Tibial nerve (tissue), 4 donors: ENCODE measurements at regions not wholly inside any gene's neighbourhood (a gene's known extent, or its start where the extent isn't known, plus 50 kb on each side); places are given as distances from the start of the nearest gene placed in this dataset.

Experiments used
- DNase-seq, 2 donors: peaks; one replicate each; pipeline ENCODE4 v3.0.0-alpha.2; 2019; ENCODE audit warnings: low spot score in 2 of 2
- H3K27ac ChIP-seq, 4 donors: fragments of 200-600 bp; sonication (generic) in 3 of 4; one replicate each; pipeline ENCODE4 v1.5.1; 2017 to 2019; ENCODE audit warnings: mild to moderate bottlenecking in 1 of 4
- H3K27me3 ChIP-seq, 2 donors: fragments of 200-600 bp; sonication (generic) in 1 of 2; one replicate each; pipeline versions ENCODE4 v1.5.1 to v1.6.0; 2017 to 2019
- H3K36me3 ChIP-seq, 3 donors: fragments of 200-600 bp; sonication (generic); one replicate each; pipeline ENCODE4 v1.5.1; 2018 to 2019
- H3K4me1 ChIP-seq, 4 donors: fragments of 200-600 bp; sonication (generic) in 3 of 4; one replicate each; pipeline ENCODE4 v1.5.1; 2017 to 2019
- H3K4me3 ChIP-seq, 4 donors: fragments of 200-600 bp; sonication (generic) in 3 of 4; one replicate each; pipeline ENCODE4 v1.5.1; 2017 to 2019; ENCODE audit warnings: mild to moderate bottlenecking in 1 of 4, moderate library complexity in 1 of 4
- H3K9me3 ChIP-seq, 4 donors: fragments of 200-600 bp; sonication (generic) in 3 of 4; one replicate each; pipeline ENCODE4 v1.5.1; 2017 to 2019
- EP300 ChIP-seq, 2 donors: sonication (generic); formaldehyde crosslinking; IDR thresholded peaks; one replicate each; pipeline ENCODE4 v1.6.1; 2017; ENCODE audit warnings: antibody characterized with exemption in 2 of 2, mild to moderate bottlenecking in 1 of 2
- POLR2A ChIP-seq, 2 donors: fragments of 450-650 bp; IDR thresholded peaks; one replicate each; pipeline ENCODE4 v1.6.1; 2017; ENCODE audit warnings: antibody characterized with exemption in 2 of 2, mild to moderate bottlenecking in 2 of 2, moderate library complexity in 2 of 2
- WGBS, 2 donors: methylation state at CpG; one replicate each; pipeline ENCODE4 v1.1.5; 2018; 5-methylcytosine and 5-hydroxymethylcytosine counted together
- TF ChIP-seq, protein P1 (sequence below), 5 experiments: fragments of 200-600 bp in 3 of 5; fragments of 450-650 bp in 2 of 5; sonication (generic) in 3 of 5; IDR thresholded peaks; one replicate each; pipeline ENCODE4 v1.5.1; 2016 to 2019; ENCODE audit warnings: antibody characterized with exemption in 5 of 5, mild to moderate bottlenecking in 3 of 5, moderate library complexity in 2 of 5

GRCh38 chr13:50599046-50599445 is 244.4 kb downstream of the DLEU7 start:
- H3K27ac ChIP-seq = no peak overlapping the region
- WGBS, 2 donors = 43 to 80% methylated on average over 5 of the region's 5 CpGs
- H3K4me1 ChIP-seq = peaks cover 0 to 16% (median 7%) of the 10 kb centered on the region in 4 donors
- H3K27me3 ChIP-seq = no peaks in the 10 kb centered on the region
- H3K4me3 ChIP-seq = no peak overlapping the region
- H3K36me3 ChIP-seq = no peaks in the 10 kb centered on the region
- TF ChIP-seq, protein P1, sequence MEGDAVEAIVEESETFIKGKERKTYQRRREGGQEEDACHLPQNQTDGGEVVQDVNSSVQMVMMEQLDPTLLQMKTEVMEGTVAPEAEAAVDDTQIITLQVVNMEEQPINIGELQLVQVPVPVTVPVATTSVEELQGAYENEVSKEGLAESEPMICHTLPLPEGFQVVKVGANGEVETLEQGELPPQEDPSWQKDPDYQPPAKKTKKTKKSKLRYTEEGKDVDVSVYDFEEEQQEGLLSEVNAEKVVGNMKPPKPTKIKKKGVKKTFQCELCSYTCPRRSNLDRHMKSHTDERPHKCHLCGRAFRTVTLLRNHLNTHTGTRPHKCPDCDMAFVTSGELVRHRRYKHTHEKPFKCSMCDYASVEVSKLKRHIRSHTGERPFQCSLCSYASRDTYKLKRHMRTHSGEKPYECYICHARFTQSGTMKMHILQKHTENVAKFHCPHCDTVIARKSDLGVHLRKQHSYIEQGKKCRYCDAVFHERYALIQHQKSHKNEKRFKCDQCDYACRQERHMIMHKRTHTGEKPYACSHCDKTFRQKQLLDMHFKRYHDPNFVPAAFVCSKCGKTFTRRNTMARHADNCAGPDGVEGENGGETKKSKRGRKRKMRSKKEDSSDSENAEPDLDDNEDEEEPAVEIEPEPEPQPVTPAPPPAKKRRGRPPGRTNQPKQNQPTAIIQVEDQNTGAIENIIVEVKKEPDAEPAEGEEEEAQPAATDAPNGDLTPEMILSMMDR (IDR thresholded peaks at IDR 0.05) = no peak
- TF ChIP-seq EP300 (IDR thresholded peaks at IDR 0.05) = no peak
- TF ChIP-seq POLR2A (IDR thresholded peaks at IDR 0.05) = no peak
- no peak for DNase-seq
- H3K9me3 ChIP-seq = no peaks in the 10 kb centered on the region

GRCh38 chr13:50599927-50600326 is 243.6 kb downstream of the DLEU7 start:
- Histone ChIP-seq H3K27ac (no peak overlapping the region), H3K27me3 (no peaks in the 10 kb centered on the region), H3K36me3 (no peaks in the 10 kb centered on the region), H3K9me3 (no peaks in the 10 kb centered on the region), H3K4me3 (no peak overlapping the region), H3K4me1 (peaks cover 0 to 8% (median 3%) of the 10 kb centered on the region in 4 donors)
- TF ChIP-seq POLR2A (IDR thresholded peaks at IDR 0.05) = no peak
- TF ChIP-seq, protein P1 (IDR thresholded peaks at IDR 0.05) = no peak
- TF ChIP-seq EP300 (IDR thresholded peaks at IDR 0.05) = no peak
- no peak for DNase-seq
- WGBS, 2 donors = 48 to 94% methylated on average over 2 of the region's 2 CpGs

DNA sequence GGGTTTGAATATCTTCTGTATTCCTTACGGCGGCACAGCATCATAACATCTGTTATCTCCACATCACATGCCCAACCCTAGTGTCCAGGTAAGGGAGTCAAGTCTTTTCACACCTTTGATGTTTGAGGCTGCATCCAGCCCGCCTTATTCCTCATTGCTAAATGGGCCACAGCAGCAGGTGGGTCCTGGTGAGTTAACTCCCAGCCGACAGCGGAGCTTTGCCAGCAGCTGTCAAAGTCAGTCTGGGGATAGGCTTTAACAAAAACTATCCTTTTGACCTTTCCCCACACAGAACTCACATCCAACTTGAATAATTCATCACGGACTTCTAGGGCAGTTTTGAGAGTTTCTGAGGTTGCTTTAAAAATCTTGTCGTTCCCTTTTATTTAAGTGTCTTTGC is 235.1 kb downstream of the DLEU7 start:
- no peak for DNase-seq
- TF ChIP-seq EP300 (IDR thresholded peaks at IDR 0.05) (no peak), POLR2A (IDR thresholded peaks at IDR 0.05) (no peak)
- TF ChIP-seq, protein P1 (IDR thresholded peaks at IDR 0.05) = no peak
- no peaks in the 10 kb centered on the region for H3K4me1 ChIP-seq
- H3K36me3 ChIP-seq = no peaks in the 10 kb centered on the region
- no peak overlapping the region for H3K4me3 ChIP-seq
- no peaks in the 10 kb centered on the region for H3K9me3 ChIP-seq
- WGBS, 2 donors = 69 to 79% methylated on average over 7 of the region's 7 CpGs
- no peaks in the 10 kb centered on the region for H3K27me3 ChIP-seq
- no peak overlapping the region for H3K27ac ChIP-seq

- Histone ChIP-seq H3K36me3 (no peaks in the 10 kb centered on the region), H3K27me3 (no peaks in the 10 kb centered on the region), H3K4me3 (no peak overlapping the region), H3K4me1 (no peaks in the 10 kb centered on the region), H3K9me3 (no peaks in the 10 kb centered on the region), H3K27ac (no peak overlapping the region)
- DNase-seq = no peak
- 86% methylated on average over 3 of the region's 3 CpGs for WGBS, 2 donors
- TF ChIP-seq EP300 (IDR thresholded peaks at IDR 0.05) (no peak), POLR2A (IDR thresholded peaks at IDR 0.05) (no peak)
- TF ChIP-seq, protein P1 (IDR thresholded peaks at IDR 0.05) = no peak
These were observed 234.5 kb downstream of the DLEU7 start for GRCh38 chr13:50609011-50609410.

- Histone ChIP-seq H3K27me3 (no peaks in the 10 kb centered on the region), H3K36me3 (no peaks in the 10 kb centered on the region), H3K4me3 (no peak overlapping the region), H3K9me3 (no peaks in the 10 kb centered on the region), H3K27ac (no peak overlapping the region), H3K4me1 (no peaks in the 10 kb centered on the region)
- 83 to 95% methylated on average over 2 of the region's 2 CpGs for WGBS, 2 donors
- no peak for TF ChIP-seq EP300 (IDR thresholded peaks at IDR 0.05)
- TF ChIP-seq POLR2A (IDR thresholded peaks at IDR 0.05) = no peak
- no peak for DNase-seq
These were observed 233.3 kb downstream of the DLEU7 start for GRCh38 chr13:50610238-50610637.
